HG03575 (cell line): ENCODE measurements at regions not wholly inside any gene's neighbourhood (a gene's known extent, or its start where the extent isn't known, plus 50 kb on each side); places are given as distances from the start of the nearest gene placed in this dataset.
"Not testable (repeated sequence)": the region's sequence is repeated elsewhere in the genome, so short reads cannot be mapped to it uniquely, and the experiment has no call there.

Source experiments
- ATAC-seq: cut with Tn5 transposase; IDR thresholded peaks from one replicate; pipeline ENCODE4 v1.9.1; 2021; ENCODE audit not compliant: unreplicated experiment, insufficient number of reproducible peaks, low FRiP score; ENCODE audit errors: extremely low read depth

- no peak for ATAC-seq
Measured at GRCh38 chr1:166579557-166580501, 259.4 kb upstream of the POGK start.

GRCh38 chr1:166588741-166589140 is 250.5 kb upstream of the POGK start:
- no peak for ATAC-seq

GRCh38 chr1:166590161-166590560 is 249.1 kb upstream of the POGK start:
- no peak for ATAC-seq

GRCh38 chr1:166594646-166595045 is 244.6 kb upstream of the POGK start:
- no peak for ATAC-seq

- ATAC-seq, result no peak
Measured at GRCh38 chr1:166597516-166597915, 241.8 kb upstream of the POGK start.

- ATAC-seq, result no peak
Measured at GRCh38 chr1:166600574-166600973, 238.7 kb upstream of the POGK start.

GRCh38 chr1:166601650-166602278 is 237.5 kb upstream of the POGK start:
- no peak for ATAC-seq

GRCh38 chr1:166602801-166603200 is 236.5 kb upstream of the POGK start:
- ATAC-seq, result not testable (repeated sequence)

GRCh38 chr1:166603296-166603695 is 236.0 kb upstream of the POGK start:
- no peak for ATAC-seq

- ATAC-seq, result no peak
Measured at GRCh38 chr1:166605137-166605536, 234.1 kb upstream of the POGK start.

GRCh38 chr1:166612886-166613285 is 226.4 kb upstream of the POGK start:
- no peak for ATAC-seq

- ATAC-seq, result no peak
Measured at GRCh38 chr1:166616206-166616605, 223.1 kb upstream of the POGK start.

- no peak for ATAC-seq
Measured at GRCh38 chr1:166626711-166627110, 212.6 kb upstream of the POGK start.

- ATAC-seq, result no peak
Measured at GRCh38 chr1:166627558-166627957, 211.7 kb upstream of the POGK start.

GRCh38 chr1:166628259-166628658 is 211.0 kb upstream of the POGK start:
- ATAC-seq, result no peak

GRCh38 chr1:166629946-166630345 is 209.3 kb upstream of the POGK start:
- no peak for ATAC-seq

- no peak for ATAC-seq
Measured at GRCh38 chr1:166630369-166630768, 208.9 kb upstream of the POGK start.

GRCh38 chr1:166638137-166638536 is 201.1 kb upstream of the POGK start:
- no peak for ATAC-seq

GRCh38 chr1:166657228-166657627 is 182.0 kb upstream of the POGK start:
- not testable (repeated sequence) for ATAC-seq

GRCh38 chr1:166666790-166667189 is 172.5 kb upstream of the POGK start:
- not testable (repeated sequence) for ATAC-seq
